OCI-LY1 (cell line): ENCODE measurements at regions not wholly inside any gene's neighbourhood (a gene's known extent, or its start where the extent isn't known, plus 50 kb on each side); places are given as distances from the start of the nearest gene placed in this dataset.
"Not testable (repeated sequence)": the region's sequence is repeated elsewhere in the genome, so short reads cannot be mapped to it uniquely, and the experiment has no call there.

Experiments
- H2AFZ ChIP-seq: fragments of 200-600 bp; sonication (generic), shearing (Covaris generic); 2 replicates; pipeline ENCODE4 v1.6.0; 2014; ENCODE audit warnings: antibody characterized with exemption, mild to moderate bottlenecking, low read length
- H3F3A ChIP-seq: fragments of 200-600 bp; sonication (generic), shearing (Covaris generic); 2 replicates; pipeline ENCODE4 v1.6.0; 2014; ENCODE audit warnings: mild to moderate bottlenecking, antibody characterized with exemption, low read length, moderate library complexity; ENCODE audit not compliant: insufficient read depth
- H3K27ac ChIP-seq: fragments of 200-600 bp; sonication (generic); 2 replicates; pipeline ENCODE4 v1.5.1; 2014; ENCODE audit warnings: low read length, mixed run types, mild to moderate bottlenecking, low read depth; ENCODE audit not compliant: poor library complexity, severe bottlenecking
- H3K27me3 ChIP-seq: fragments of 200-600 bp; sonication (generic); 2 replicates; pipeline ENCODE4 v1.6.0; 2014; ENCODE audit warnings: antibody characterized with exemption, mild to moderate bottlenecking, low read length, moderate library complexity; ENCODE audit not compliant: insufficient read depth
- H3K36me3 ChIP-seq: fragments of 200-600 bp; sonication (generic); 2 replicates; pipeline ENCODE4 v1.6.1; 2014; ENCODE audit warnings: mild to moderate bottlenecking, antibody characterized with exemption, low read length, moderate library complexity, mixed read lengths; ENCODE audit not compliant: insufficient read depth
- H3K4me1 ChIP-seq: fragments of 200-600 bp; sonication (generic); 2 replicates; pipeline ENCODE4 v1.5.1; 2014; ENCODE audit warnings: mild to moderate bottlenecking, low read length, moderate library complexity; ENCODE audit not compliant: insufficient read depth, severe bottlenecking
- H3K4me2 ChIP-seq: fragments of 200-600 bp; sonication (generic), shearing (Covaris generic); 2 replicates; pipeline ENCODE4 v1.6.1; 2014; ENCODE audit warnings: low read length
- H3K4me3 ChIP-seq: fragments of 200-600 bp; sonication (generic); 2 replicates; pipeline ENCODE4 v1.5.1; 2014; ENCODE audit warnings: low read length, low read depth, mild to moderate bottlenecking, mixed read lengths; ENCODE audit not compliant: poor library complexity, severe bottlenecking
- H3K79me2 ChIP-seq: fragments of 200-600 bp; shearing (Covaris generic); 2 replicates; pipeline ENCODE4 v1.6.1; 2016; ENCODE audit warnings: mixed run types, low read length, mixed read lengths; ENCODE audit not compliant: insufficient read depth
- H3K9ac ChIP-seq: fragments of 200-600 bp; sonication (generic), shearing (Covaris generic); 2 replicates; pipeline ENCODE4 v1.6.1; 2014; ENCODE audit warnings: mild to moderate bottlenecking, low read length, mixed read lengths
- H3K9me2 ChIP-seq: fragments of 200-600 bp; sonication (generic), shearing (Covaris generic); 2 replicates; pipeline ENCODE4 v1.6.1; 2014; ENCODE audit warnings: low read depth, mild to moderate bottlenecking, low read length, mixed read lengths
- H3K9me3 ChIP-seq: fragments of 200-600 bp; shearing (Covaris generic); 2 replicates; pipeline ENCODE4 v1.6.1; 2014; ENCODE audit warnings: low read length, mixed read lengths
- H4K20me1 ChIP-seq: fragments of 200-600 bp; sonication (generic), shearing (Covaris generic); 2 replicates; pipeline ENCODE4 v1.6.0; 2016; ENCODE audit warnings: mild to moderate bottlenecking, low read length; ENCODE audit not compliant: insufficient read depth
- CTCF ChIP-seq: fragments of 200-600 bp; sonication (generic), shearing (Covaris generic); IDR thresholded peaks from 2 replicates; pipeline ENCODE4 v1.5.1; 2017; ENCODE audit warnings: mild to moderate bottlenecking, antibody characterized with exemption, low read length, moderate library complexity, mixed read lengths
- EZH2 ChIP-seq: fragments of 200-600 bp; sonication (generic), shearing (Covaris generic); IDR thresholded peaks from 2 replicates; pipeline ENCODE4 v1.8.0; 2017; ENCODE audit warnings: borderline replicate concordance, mixed run types, mild to moderate bottlenecking, antibody characterized with exemption, low read length, moderate library complexity, mixed read lengths

GRCh38 chr9:95780751-95781150 lies 94.7 kb upstream of the ERCC6L2 start:
- no peaks in the 10 kb centered on the region for H3F3A ChIP-seq
- no peaks in the 10 kb centered on the region for H4K20me1 ChIP-seq
- no peaks in the 10 kb centered on the region for H3K79me2 ChIP-seq
- no peaks in the 10 kb centered on the region for H3K36me3 ChIP-seq
- H3K9me3 ChIP-seq, result no peaks in the 10 kb centered on the region
- H3K4me1 ChIP-seq, result no peaks in the 10 kb centered on the region
- H3K27ac ChIP-seq, result no peak overlapping the region
- H2AFZ ChIP-seq, result no peak overlapping the region
- TF ChIP-seq CTCF (no peak), EZH2 (no peak)
- H3K9ac ChIP-seq, result no peak overlapping the region
- H3K4me3 ChIP-seq, result no peak overlapping the region
- no peaks in the 10 kb centered on the region for H3K9me2 ChIP-seq
- no peak overlapping the region for H3K4me2 ChIP-seq
- H3K27me3 ChIP-seq, result 0 out of 2 replicates have a peak, but pooled peaks cover 4% of the 10 kb centered on the region

- H3K27me3 ChIP-seq, result 0 out of 2 replicates have a peak, but pooled peaks cover 4% of the 10 kb centered on the region
- no peaks in the 10 kb centered on the region for H3K4me1 ChIP-seq
- no peak overlapping the region for H3K4me3 ChIP-seq
- no peaks in the 10 kb centered on the region for H3F3A ChIP-seq
- TF ChIP-seq EZH2 (no peak), CTCF (no peak)
- H3K79me2 ChIP-seq, result no peaks in the 10 kb centered on the region
- H3K9me2 ChIP-seq, result no peaks in the 10 kb centered on the region
- no peak overlapping the region for H3K27ac ChIP-seq
- H3K4me2 ChIP-seq, result no peak overlapping the region
- no peak overlapping the region for H3K9ac ChIP-seq
- H3K9me3 ChIP-seq, result no peaks in the 10 kb centered on the region
- no peaks in the 10 kb centered on the region for H4K20me1 ChIP-seq
- H3K36me3 ChIP-seq, result no peaks in the 10 kb centered on the region
- H2AFZ ChIP-seq, result no peak overlapping the region
These were observed 95.4 kb upstream of the ERCC6L2 start for GRCh38 chr9:95780121-95780520.

GRCh38 chr9:95779597-95779996 lies 95.9 kb upstream of the ERCC6L2 start:
- not testable (repeated sequence) for H3K4me1 ChIP-seq, H3F3A ChIP-seq, H3K9ac ChIP-seq, H3K79me2 ChIP-seq, H3K4me2 ChIP-seq, H3K27ac ChIP-seq, H3K9me3 ChIP-seq, H3K4me3 ChIP-seq, H3K36me3 ChIP-seq, H3K9me2 ChIP-seq, H3K27me3 ChIP-seq, H4K20me1 ChIP-seq, H2AFZ ChIP-seq

GRCh38 chr9:95778957-95779356 lies 96.5 kb upstream of the ERCC6L2 start:
- H3K36me3 ChIP-seq, result no peaks in the 10 kb centered on the region
- no peak overlapping the region for H3K4me2 ChIP-seq
- no peaks in the 10 kb centered on the region for H3K9me2 ChIP-seq
- no peak overlapping the region for H2AFZ ChIP-seq
- no peaks in the 10 kb centered on the region for H3F3A ChIP-seq
- H3K4me3 ChIP-seq, result no peak overlapping the region
- H3K27ac ChIP-seq, result no peak overlapping the region
- H3K27me3 ChIP-seq, result 0 out of 2 replicates have a peak, but pooled peaks cover 4% of the 10 kb centered on the region
- H4K20me1 ChIP-seq, result no peaks in the 10 kb centered on the region
- H3K9ac ChIP-seq, result no peak overlapping the region
- H3K79me2 ChIP-seq, result no peaks in the 10 kb centered on the region
- no peaks in the 10 kb centered on the region for H3K9me3 ChIP-seq
- TF ChIP-seq CTCF (no peak), EZH2 (no peak)
- no peaks in the 10 kb centered on the region for H3K4me1 ChIP-seq
